Vagina (tissue), 2 donors: ENCODE measurements at regions not wholly inside any gene's neighbourhood (a gene's known extent, or its start where the extent isn't known, plus 50 kb on each side); places are given as distances from the start of the nearest gene placed in this dataset.
"Not testable (repeated sequence)": the region's sequence is repeated elsewhere in the genome, so short reads cannot be mapped to it uniquely, and the experiment has no call there.

ENCODE experiments used
- DNase-seq, 2 donors: peaks; one replicate each; pipeline ENCODE4 v3.0.0-alpha.2; 2017; ENCODE audit errors: extremely low spot score in 2 of 2
- H3K27ac ChIP-seq: fragments of 200-600 bp; sonication (generic); one replicate; pipeline ENCODE4 v1.5.1; 2019
- H3K27me3 ChIP-seq: fragments of 200-600 bp; sonication (generic); one replicate; pipeline ENCODE4 v1.5.1; 2019
- H3K36me3 ChIP-seq, 2 donors: fragments of 200-600 bp; sonication (generic); one replicate each; pipeline ENCODE4 v1.5.1; 2017 to 2019
- H3K4me1 ChIP-seq: fragments of 200-600 bp; sonication (generic); one replicate; pipeline ENCODE4 v1.5.1; 2019
- H3K4me3 ChIP-seq, 2 donors: fragments of 200-600 bp; sonication (generic); 1 replicate in 1 of 2; 2 replicates in 1 of 2; pipeline ENCODE4 v1.5.1; 2016 to 2019
- H3K9me3 ChIP-seq: fragments of 200-600 bp; sonication (generic); one replicate; pipeline ENCODE4 v1.5.1; 2019
- CTCF ChIP-seq, 3 experiments: fragments of 450-650 bp in 2 of 3; fragments of 200-600 bp in 1 of 3; sonication (generic) in 1 of 3; IDR thresholded peaks; one replicate each; pipeline ENCODE4 v1.5.1; 2017 to 2019; ENCODE audit warnings: antibody characterized with exemption in 3 of 3, mild to moderate bottlenecking in 2 of 3, moderate library complexity in 2 of 3
- POLR2A ChIP-seq, 2 donors: fragments of 450-650 bp; IDR thresholded peaks; one replicate each; pipeline ENCODE4 v1.6.1; 2017; ENCODE audit warnings: antibody characterized with exemption in 2 of 2, mild to moderate bottlenecking in 2 of 2, moderate library complexity in 2 of 2
- POLR2AphosphoS5 ChIP-seq, 2 donors: sonication (generic); formaldehyde crosslinking; IDR thresholded peaks; one replicate each; pipeline ENCODE4 v1.9.0; 2017; ENCODE audit warnings: antibody characterized with exemption in 2 of 2, mild to moderate bottlenecking in 2 of 2, low read depth in 1 of 2; ENCODE audit not compliant: insufficient read depth in 1 of 2
- intact Hi-C: fragments of 100-400 bp; cut with DNase I; formaldehyde crosslinking; loops from one replicate; pipeline ENCODE4 v1.15.1; 2023

DNA sequence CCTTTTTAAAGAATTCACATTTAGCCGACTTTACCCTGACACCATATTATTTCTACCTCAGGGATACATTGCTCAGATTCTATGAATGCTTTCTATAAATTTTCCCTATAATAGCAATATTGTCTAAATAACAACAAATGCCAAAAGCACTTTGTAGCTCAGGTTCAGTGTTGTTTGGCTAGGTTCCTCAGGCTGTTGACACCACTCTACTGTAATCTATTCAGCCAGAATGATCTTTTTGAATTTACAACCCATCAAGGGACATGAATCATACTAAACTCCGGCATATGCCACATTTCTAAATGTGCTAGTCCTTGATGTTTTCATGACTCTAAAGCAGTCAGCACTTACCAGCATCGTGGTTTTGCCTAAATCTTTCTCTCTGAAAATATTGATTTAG is 641.5 kb upstream of the CDH10 start:
- no peak overlapping the region for H3K4me3 ChIP-seq
- no peaks in the 10 kb centered on the region for H3K27me3 ChIP-seq
- DNase-seq = no peak
- H3K36me3 ChIP-seq = no peaks in the 10 kb centered on the region
- H3K27ac ChIP-seq = no peak overlapping the region
- intact Hi-C loops = no loop called here
- TF ChIP-seq POLR2AphosphoS5 (IDR thresholded peaks at IDR 0.05; ENCODE audit: insufficient read depth in 1 of 2, low read depth in 1 of 2) = no peak
- no peak for TF ChIP-seq POLR2A (IDR thresholded peaks at IDR 0.05)
- TF ChIP-seq CTCF (IDR thresholded peaks at IDR 0.05) = no peak
- H3K9me3 ChIP-seq = no peaks in the 10 kb centered on the region
- H3K4me1 ChIP-seq = no peaks in the 10 kb centered on the region

GRCh38 chr5:25285136-25285535 is 640.4 kb upstream of the CDH10 start:
- no peaks in the 10 kb centered on the region for H3K27me3 ChIP-seq
- no peak overlapping the region for H3K27ac ChIP-seq
- H3K4me1 ChIP-seq = no peaks in the 10 kb centered on the region
- intact Hi-C loops = no loop called here
- no peaks in the 10 kb centered on the region for H3K9me3 ChIP-seq
- no peak overlapping the region for H3K4me3 ChIP-seq
- DNase-seq = no peak
- TF ChIP-seq POLR2AphosphoS5 (IDR thresholded peaks at IDR 0.05; ENCODE audit: insufficient read depth in 1 of 2, low read depth in 1 of 2) (no peak), CTCF (IDR thresholded peaks at IDR 0.05) (no peak), POLR2A (IDR thresholded peaks at IDR 0.05) (no peak)
- no peaks in the 10 kb centered on the region for H3K36me3 ChIP-seq

DNA sequence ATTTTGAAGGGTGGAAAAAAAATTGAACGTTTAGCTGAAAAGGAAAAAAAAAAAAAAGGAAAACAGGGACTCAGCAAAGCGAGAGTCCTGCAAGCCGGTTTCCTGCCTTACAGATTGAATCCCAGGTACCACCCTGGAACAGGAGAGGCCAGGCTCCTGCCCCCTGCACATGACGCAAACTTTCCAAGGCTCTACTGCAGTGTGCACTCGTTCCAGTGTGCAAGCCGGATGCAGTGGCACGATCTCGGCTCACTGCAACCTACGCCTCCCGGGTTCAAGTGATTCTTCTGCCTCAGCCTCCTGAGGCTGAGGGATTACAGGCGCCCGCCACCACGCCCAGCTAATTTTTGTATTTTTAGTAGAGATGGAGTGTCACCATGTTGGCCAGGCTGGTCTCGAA is 618.7 kb upstream of the CDH10 start:
- H3K4me3 ChIP-seq, H3K4me1 ChIP-seq, H3K27ac ChIP-seq, H3K9me3 ChIP-seq, H3K36me3 ChIP-seq, DNase-seq, H3K27me3 ChIP-seq, intact Hi-C loops: not testable (repeated sequence)

DNA sequence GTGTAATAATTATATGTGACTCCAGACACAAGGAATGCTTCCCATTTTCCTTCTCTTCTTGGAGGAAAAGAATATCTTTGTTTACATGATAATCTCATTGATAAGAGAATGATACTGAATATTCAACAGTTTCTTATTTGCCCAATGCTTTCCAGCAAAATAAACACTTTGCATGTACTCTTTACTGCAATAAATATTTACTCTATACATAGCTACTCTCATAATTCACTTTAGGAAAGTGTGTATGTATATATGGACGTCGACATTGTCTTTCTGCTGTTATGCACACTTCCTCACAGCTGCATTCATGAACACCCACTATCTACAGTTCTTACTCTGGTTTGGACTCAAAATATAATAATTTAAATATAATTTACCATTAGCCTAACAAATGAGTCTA is 617.4 kb upstream of the CDH10 start:
- intact Hi-C loops = no loop called here
- Histone ChIP-seq H3K4me1 (no peaks in the 10 kb centered on the region), H3K4me3 (no peak overlapping the region), H3K27ac (no peak overlapping the region), H3K36me3 (no peaks in the 10 kb centered on the region), H3K27me3 (no peaks in the 10 kb centered on the region), H3K9me3 (no peaks in the 10 kb centered on the region)
- no peak for TF ChIP-seq POLR2AphosphoS5 (IDR thresholded peaks at IDR 0.05; ENCODE audit: insufficient read depth in 1 of 2, low read depth in 1 of 2)
- no peak for TF ChIP-seq POLR2A (IDR thresholded peaks at IDR 0.05)
- TF ChIP-seq CTCF (IDR thresholded peaks at IDR 0.05) = no peak
- DNase-seq = no peak

- intact Hi-C loops = no loop called here
- H3K27me3 ChIP-seq = no peaks in the 10 kb centered on the region
- no peak for TF ChIP-seq POLR2A (IDR thresholded peaks at IDR 0.05)
- TF ChIP-seq POLR2AphosphoS5 (IDR thresholded peaks at IDR 0.05; ENCODE audit: insufficient read depth in 1 of 2, low read depth in 1 of 2) = no peak
- no peak for TF ChIP-seq CTCF (IDR thresholded peaks at IDR 0.05)
Observed at GRCh38 chr5:25255128-25255527, 610.4 kb upstream of the CDH10 start.

DNA sequence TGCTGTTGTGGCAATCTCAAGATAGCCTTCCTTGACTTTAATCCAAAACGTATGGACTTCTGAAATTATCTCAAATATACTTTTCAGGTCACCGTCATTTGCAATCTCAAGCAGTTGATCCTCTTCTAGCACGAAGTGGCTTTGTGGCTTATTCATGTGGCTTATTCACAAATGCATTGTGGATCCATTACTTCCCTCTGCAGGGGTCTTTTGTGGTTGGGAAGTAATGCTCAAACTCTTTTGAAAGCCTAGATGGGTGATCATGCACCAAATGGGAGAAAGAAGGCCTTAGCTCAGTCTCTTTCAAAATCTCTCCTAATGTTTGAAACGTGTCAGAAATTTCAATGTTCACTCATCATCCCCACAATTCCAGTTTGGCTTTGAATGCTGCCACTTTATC is 597.2 kb upstream of the CDH10 start:
- TF ChIP-seq POLR2A (IDR thresholded peaks at IDR 0.05) = no peak
- no peak for TF ChIP-seq CTCF (IDR thresholded peaks at IDR 0.05)
- TF ChIP-seq POLR2AphosphoS5 (IDR thresholded peaks at IDR 0.05; ENCODE audit: insufficient read depth in 1 of 2, low read depth in 1 of 2) = no peak
- DNase-seq = no peak
- intact Hi-C loops = no loop called here
- Histone ChIP-seq H3K36me3 (no peaks in the 10 kb centered on the region), H3K9me3 (no peaks in the 10 kb centered on the region), H3K4me3 (no peak overlapping the region), H3K27ac (no peak overlapping the region), H3K27me3 (no peaks in the 10 kb centered on the region), H3K4me1 (no peaks in the 10 kb centered on the region)

More at GRCh38 chr5:25255128-25255527, 610.4 kb upstream of the CDH10 start:
- Histone ChIP-seq H3K4me3 (no peak overlapping the region), H3K4me1 (no peaks in the 10 kb centered on the region), H3K9me3 (no peaks in the 10 kb centered on the region), H3K36me3 (no peaks in the 10 kb centered on the region), H3K27ac (no peak overlapping the region)
- no peak for DNase-seq

DNA sequence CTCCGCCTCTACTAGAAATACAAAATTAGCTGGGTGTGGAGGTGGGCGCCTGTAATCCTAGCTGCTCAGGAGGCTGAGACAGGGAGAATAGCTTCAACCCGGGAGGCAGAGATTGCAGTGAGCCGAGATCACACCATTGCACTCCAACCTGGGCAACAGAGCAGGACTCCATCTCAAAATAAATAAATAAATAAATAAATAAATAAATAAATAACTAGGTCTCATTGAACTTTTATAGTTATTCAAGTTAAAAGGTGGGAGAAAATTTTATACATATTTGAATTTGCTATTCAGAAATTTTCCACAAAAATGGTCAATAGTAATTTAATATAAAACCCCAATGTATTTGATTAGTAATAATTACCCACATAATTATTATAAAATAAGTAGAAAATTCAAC is 593.9 kb upstream of the CDH10 start:
- H3K9me3 ChIP-seq, intact Hi-C loops, H3K4me1 ChIP-seq, H3K27ac ChIP-seq, H3K27me3 ChIP-seq, H3K36me3 ChIP-seq, DNase-seq, H3K4me3 ChIP-seq: not testable (repeated sequence)
